SK-N-SH (cell line): ENCODE measurements at regions not wholly inside any gene's neighbourhood (a gene's known extent, or its start where the extent isn't known, plus 50 kb on each side); places are given as distances from the start of the nearest gene placed in this dataset.

ENCODE experiments used
- EP300 ChIP-seq, 2 experiments: IDR thresholded peaks; 2 replicates each; pipeline versions ENCODE4 v1.4.0 to v1.6.1; 2012; ENCODE audit warnings: borderline replicate concordance in 1 of 2, low read depth in 1 of 2, low read length in 1 of 2
- GABPA ChIP-seq: IDR thresholded peaks from 2 replicates; pipeline ENCODE4 v1.4.0; 2012; ENCODE audit warnings: low read depth, mild to moderate bottlenecking
- MAX ChIP-seq: IDR thresholded peaks from 2 replicates; pipeline ENCODE4 v1.4.0; 2012; ENCODE audit warnings: low read depth
- MEF2A ChIP-seq: IDR thresholded peaks from 2 replicates; pipeline ENCODE4 v1.4.0; 2012; ENCODE audit warnings: low read depth, borderline replicate concordance
- NFIC ChIP-seq: IDR thresholded peaks from 2 replicates; pipeline ENCODE4 v1.4.0; 2012; ENCODE audit warnings: borderline replicate concordance
- RAD21 ChIP-seq: IDR thresholded peaks from 2 replicates; pipeline ENCODE4 v1.6.1; 2012; ENCODE audit warnings: mild to moderate bottlenecking, low read length
- SIN3A ChIP-seq: IDR thresholded peaks from 2 replicates; pipeline ENCODE4 v1.6.1; 2012; ENCODE audit warnings: low read depth, mild to moderate bottlenecking, low read length, moderate library complexity, borderline replicate concordance
- TCF12 ChIP-seq: IDR thresholded peaks from 2 replicates; pipeline ENCODE4 v1.4.0; 2012
- USF1 ChIP-seq: IDR thresholded peaks from 2 replicates; pipeline ENCODE4 v1.4.0; 2012; ENCODE audit warnings: low read depth, borderline replicate concordance
- YY1 ChIP-seq: IDR thresholded peaks from 2 replicates; pipeline ENCODE4 v1.4.0; 2012; ENCODE audit warnings: low read depth, mild to moderate bottlenecking
- ZBTB33 ChIP-seq: IDR thresholded peaks from 2 replicates; pipeline ENCODE4 v1.4.0; 2012; ENCODE audit warnings: low read depth, borderline replicate concordance
- TF ChIP-seq, protein P1 (sequence below): fragments of 200-600 bp; sonication (generic); IDR thresholded peaks from 2 replicates; pipeline ENCODE4 v1.6.1; 2017; ENCODE audit warnings: antibody characterized with exemption, mild to moderate bottlenecking, moderate library complexity

DNA sequence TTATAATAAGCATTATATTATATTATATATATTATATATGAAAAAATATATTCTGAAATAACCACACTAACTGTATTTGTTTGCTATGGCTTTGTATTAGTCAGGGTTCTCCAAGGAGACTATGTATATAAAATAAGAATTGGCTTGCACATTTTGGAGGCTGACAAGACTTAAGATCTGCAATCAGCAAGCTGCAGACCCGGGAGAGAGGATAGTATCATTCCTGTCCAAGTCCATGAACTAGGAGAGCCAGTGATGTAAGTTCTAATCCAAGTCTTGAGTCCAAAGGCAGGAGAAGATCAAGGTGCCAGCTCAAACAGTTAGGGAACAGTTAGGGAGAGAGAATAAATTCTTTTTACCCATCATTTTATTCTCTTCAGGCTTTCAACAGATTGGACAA, 639.5 kb downstream of the PLPP3 start:
- TF ChIP-seq, protein P1, sequence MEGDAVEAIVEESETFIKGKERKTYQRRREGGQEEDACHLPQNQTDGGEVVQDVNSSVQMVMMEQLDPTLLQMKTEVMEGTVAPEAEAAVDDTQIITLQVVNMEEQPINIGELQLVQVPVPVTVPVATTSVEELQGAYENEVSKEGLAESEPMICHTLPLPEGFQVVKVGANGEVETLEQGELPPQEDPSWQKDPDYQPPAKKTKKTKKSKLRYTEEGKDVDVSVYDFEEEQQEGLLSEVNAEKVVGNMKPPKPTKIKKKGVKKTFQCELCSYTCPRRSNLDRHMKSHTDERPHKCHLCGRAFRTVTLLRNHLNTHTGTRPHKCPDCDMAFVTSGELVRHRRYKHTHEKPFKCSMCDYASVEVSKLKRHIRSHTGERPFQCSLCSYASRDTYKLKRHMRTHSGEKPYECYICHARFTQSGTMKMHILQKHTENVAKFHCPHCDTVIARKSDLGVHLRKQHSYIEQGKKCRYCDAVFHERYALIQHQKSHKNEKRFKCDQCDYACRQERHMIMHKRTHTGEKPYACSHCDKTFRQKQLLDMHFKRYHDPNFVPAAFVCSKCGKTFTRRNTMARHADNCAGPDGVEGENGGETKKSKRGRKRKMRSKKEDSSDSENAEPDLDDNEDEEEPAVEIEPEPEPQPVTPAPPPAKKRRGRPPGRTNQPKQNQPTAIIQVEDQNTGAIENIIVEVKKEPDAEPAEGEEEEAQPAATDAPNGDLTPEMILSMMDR, result no peak
- TF ChIP-seq GABPA, result no peak
- TF ChIP-seq USF1, result no peak
- TF ChIP-seq SIN3A, result no peak
- no peak for TF ChIP-seq MEF2A
- TF ChIP-seq TCF12, result no peak
- no peak for TF ChIP-seq ZBTB33
- no peak for TF ChIP-seq RAD21
- no peak for TF ChIP-seq EP300 (IDR thresholded peaks at IDR 0.05; ENCODE audit: borderline replicate concordance in 1 of 2, low read depth in 1 of 2, low read length in 1 of 2)
- no peak for TF ChIP-seq MAX
- TF ChIP-seq NFIC, result no peak
- no peak for TF ChIP-seq YY1
